ENCODE measurements at regions not wholly inside any gene's neighbourhood (a gene's known extent, or its start where the extent isn't known, plus 50 kb on each side); places are given as distances from the start of the nearest gene placed in this dataset.
"Not testable (repeated sequence)": the region's sequence is repeated elsewhere in the genome, so short reads cannot be mapped to it uniquely, and the experiment has no call there.

DNA sequence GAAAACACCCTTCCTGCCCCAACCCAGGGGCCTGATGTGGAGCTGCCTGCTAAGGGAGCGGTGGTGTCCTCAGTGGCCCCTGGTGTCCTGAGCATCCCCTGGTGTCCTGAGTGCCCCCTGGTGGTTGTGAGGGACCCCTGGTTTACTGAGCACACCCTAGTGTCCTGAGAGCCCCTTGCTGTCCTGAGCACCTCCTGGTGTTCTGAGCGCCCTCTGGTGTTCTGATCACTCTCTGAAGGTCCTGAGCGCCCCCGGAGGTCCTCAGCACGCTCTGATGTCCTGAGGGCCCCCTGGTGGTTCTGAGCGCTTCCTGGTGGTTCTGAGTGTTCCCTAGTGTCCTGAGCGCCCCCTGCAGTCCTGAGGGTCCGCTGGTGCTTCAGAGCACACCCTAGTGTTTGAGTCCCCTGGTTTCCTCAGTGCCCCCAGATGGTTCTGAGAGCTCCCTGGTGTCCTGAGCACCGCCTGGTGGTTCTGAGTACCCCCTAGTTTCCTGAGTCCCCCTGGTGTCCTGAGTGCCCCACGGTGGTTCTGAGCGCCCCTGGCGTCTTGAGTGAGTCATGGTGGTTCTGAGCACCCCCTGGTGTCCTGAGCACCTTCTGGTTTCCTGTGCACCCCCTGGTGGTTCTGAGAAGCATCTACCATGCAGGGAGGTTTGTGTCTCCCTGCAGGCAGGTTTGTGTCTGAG, 1004.2 kb downstream of the TMEM121 start:
- DNase-seq = no peak

GRCh38 chr14:106537597-106537996, 1011.2 kb downstream of the TMEM121 start:
- not testable (repeated sequence) for DNase-seq

- no peak for DNase-seq
These were observed 1011.8 kb downstream of the TMEM121 start for GRCh38 chr14:106538201-106538600.

- no peak for DNase-seq
These were observed 1021.5 kb downstream of the TMEM121 start for GRCh38 chr14:106547735-106548434.

DNA sequence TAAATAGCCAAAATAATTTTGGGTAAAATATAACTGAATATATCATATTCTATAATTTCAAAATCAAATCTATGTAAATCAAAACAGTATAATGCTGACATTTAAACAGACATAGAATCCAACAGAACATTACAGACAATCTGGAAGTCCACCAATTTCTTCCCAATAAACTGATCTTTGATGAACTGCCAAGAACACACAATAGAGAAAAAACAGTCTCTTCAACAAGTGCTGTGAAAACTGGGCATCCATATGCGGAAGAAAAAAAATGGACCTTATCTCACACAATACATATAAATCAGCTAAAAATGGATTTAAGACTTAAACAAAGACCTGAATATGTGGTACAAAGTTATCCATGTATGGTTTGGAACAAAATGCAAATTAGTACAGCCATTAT, 1022.7 kb downstream of the TMEM121 start:
- DNase-seq = no peak

- DNase-seq = no peak
These were observed 1024.9 kb downstream of the TMEM121 start for GRCh38 chr14:106551265-106551664.

- DNase-seq = not testable (repeated sequence)
These were observed 1029.8 kb downstream of the TMEM121 start for GRCh38 chr14:106556211-106556610.

DNA sequence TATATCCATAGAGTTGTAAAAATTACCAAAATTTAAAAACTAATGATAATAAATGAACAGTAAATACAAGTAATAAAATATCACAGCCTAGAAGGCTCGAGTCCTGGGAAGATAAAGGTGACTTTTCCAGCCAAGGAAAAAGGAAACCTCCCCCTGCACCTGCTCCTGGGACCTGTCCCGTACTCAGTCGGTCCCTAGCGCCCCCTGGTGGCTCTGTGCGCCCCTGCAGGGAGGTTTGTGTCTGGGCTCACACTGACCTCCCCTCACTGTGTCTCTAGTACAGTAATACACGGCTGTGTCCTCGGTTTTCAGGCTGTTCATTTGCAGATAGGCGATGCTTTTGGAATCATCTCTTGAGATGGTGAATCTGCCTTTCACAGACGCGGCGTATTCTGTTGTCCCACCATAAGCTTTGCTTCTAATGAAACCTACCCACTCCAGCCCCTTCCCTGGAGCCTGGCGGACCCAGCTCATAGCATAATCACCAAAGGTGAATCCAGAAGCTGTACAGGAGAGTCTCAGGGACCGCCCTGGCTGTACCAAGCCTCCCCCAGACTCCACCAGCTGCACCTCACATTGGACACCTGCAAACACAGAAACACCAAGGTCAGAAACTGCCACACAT, 1030.4 kb downstream of the TMEM121 start:
- no peak for DNase-seq

DNA sequence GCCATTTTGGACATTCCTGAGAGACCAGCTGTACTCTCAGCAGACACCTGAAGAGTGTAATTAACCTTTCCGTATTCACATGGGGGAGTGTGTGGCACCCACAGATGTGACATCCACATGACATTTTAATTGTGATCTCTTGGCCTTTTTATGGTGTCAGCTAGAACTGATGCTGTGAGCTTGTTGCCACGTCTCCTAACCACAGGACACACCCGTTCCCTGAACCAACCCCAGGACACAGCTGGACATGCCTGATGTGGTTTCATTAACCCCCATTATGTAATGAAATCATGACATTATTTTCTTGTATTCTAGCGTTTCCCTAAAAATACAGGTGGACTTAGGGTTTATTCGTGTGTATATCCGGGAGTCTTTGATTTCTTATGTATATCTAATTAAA, 1036.1 kb downstream of the TMEM121 start:
- no peak for DNase-seq

DNA sequence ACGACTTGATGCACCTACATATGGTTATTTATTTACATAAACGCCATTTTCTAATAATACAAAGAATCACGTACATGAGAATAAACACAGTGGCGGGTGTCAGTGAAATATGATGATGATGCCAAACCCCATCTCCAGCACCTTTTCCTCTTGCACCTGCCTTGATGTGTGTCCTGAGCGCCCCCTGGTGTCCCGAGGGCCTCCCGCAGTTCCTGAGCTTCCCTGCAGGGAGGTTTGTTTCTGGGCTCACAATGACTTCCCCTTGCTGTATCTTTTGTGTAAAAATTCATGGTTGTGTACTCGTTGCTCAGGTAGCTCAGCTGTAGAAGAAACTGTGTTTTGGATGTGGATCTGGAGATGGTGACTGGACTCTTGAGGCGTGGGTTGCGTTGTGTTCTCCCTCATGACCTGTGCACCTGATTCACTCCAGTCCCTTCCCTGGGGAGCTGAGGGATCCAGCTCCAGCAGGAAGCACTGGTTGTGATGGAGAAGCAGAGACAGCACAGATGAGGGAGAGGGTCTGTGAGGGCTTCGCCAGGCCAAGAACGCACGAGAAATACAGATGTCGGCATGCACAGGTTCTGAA, 1037.8 kb downstream of the TMEM121 start:
- DNase-seq = no peak

DNA sequence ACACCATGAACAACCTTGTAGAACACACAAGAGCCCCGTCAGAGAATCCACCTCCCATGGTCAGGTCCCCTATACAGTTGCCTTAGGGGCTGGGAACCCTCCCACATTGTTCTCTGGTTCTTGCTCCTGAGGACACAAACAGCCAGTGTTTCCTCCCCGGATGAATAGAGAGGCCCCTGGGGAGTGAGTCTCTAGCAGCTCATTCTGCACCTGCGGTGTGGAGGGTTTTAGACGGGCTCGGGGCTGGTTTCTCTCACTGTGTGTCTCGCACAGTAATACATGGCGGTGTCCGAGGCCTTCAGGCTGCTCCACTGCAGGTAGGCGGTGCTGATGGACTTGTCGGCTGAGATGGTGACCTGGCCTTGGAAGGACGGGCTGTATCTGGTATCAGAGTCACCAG, 1052.1 kb downstream of the TMEM121 start:
- no peak for DNase-seq

DNA sequence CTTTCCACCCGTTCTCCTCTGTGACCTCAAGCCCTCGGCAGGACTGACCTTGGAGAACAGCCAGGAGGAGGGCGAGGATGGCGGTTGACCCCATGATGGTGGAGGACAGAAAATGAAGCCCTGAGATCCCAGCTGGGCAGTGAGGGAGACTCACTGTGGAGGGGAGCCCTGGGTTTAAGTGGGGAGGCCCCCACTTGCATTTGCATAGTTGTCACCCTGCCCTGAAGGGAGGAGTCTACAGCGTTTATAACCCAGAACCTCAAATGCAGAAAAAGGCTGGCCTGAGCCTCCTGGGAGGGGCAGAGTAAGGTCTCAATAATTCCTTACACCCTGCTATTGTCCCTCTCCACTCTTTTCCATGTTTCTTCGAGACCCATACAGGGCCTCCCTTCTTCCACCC, 1052.7 kb downstream of the TMEM121 start:
- DNase-seq = no peak

- no peak for DNase-seq
These were observed 1059.3 kb downstream of the TMEM121 start for GRCh38 chr14:106585692-106586091.

GRCh38 chr14:106586098-106586704, 1059.8 kb downstream of the TMEM121 start:
- no peak for DNase-seq

GRCh38 chr14:106591539-106591938, 1065.2 kb downstream of the TMEM121 start:
- not testable (repeated sequence) for DNase-seq

DNA sequence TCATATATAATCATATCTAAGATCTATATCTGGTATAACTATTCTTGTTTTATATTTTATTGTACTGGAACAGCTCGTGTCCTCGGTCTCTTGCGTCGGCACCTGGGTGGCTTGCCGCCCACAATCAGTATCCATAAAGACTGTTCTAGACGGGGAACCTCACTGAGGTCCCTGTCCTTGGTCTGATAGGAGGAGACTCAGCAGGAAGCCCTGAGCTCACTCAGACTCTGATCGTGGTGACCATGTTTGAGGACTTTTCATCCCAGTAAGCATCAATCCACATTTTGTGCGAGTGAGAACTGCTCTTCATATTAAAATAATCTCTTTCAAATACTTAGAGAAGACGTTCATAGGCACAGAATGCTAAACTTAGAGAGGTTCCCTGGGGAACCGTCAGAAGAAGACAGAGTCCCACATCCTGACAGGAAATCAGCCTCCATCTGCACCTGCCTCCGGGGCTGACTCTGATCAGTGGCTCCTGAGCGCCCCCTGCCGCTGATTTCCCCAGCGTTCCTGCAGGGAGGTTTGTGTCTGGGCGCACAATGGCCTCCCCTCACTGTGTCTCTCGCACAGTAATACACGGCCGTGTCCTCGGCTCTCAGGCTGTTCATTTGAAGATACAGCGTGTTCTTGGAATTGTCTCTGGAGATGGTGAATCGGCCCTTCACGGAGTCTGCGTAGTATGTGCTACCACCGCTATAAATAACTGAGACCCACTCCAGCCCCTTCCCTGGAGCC, 1065.9 kb downstream of the TMEM121 start:
- not testable (repeated sequence) for DNase-seq

DNA sequence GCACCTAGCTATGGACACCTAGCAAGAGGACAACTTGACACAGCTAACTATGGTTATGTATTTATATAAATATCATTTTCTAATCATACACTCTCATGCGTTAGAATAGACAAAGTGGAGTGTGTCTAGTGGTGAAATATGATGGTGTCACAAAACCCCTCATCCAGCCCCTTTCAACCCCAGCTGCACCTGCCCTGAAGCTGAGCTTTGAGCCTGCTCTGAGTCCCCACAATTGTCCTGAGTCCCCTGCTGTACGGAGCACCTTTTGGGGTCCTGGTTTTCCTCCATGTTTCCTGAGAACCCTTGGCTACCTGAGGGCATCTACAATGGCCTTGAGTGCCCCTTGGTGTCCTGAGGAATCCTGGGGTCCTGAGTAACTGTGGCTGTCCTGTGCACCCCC, 1072.8 kb downstream of the TMEM121 start:
- no peak for DNase-seq

DNA sequence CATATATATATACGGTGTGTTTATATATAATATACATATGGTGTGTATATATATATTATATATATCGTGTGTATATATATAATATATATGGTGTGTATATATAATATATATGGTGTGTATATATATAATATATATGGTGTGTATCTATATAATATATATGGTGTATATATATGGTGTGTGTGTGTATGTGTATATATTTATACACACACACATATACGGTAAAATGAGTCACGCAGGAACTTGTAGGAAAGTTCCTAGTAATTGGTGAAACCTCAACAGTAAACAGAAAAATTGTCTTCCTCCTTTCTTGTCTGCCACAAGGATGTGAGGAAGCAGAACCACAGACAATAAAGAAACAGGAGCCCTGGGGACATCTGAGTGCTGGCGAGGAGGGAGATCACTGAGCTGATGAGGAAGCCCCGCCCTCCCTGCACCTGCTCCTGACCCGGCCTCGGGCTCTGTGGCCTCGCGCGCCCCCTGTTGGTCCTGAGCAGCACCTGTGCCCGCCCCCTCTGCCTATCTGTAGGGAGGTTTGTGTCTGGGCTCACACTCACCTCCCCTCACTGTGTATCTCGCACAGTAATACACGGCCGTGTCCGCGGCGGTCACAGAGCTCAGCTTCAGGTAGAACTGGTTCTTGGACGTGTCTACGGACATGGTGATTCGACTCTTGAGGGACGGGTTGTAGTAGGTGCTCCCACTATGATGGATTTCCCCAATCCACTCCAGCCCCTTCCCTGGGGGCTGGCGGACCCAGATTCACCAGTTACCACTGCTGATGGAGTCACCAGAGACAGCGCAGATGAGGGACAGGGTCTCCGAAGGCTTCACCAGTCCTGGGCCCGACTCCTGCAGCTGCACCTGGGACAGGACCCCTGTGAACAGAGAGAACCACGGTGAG, 1079.4 kb downstream of the TMEM121 start:
- DNase-seq = no peak

- no peak for DNase-seq
These were observed 1080.6 kb downstream of the TMEM121 start for GRCh38 chr14:106606936-106607335.

DNA sequence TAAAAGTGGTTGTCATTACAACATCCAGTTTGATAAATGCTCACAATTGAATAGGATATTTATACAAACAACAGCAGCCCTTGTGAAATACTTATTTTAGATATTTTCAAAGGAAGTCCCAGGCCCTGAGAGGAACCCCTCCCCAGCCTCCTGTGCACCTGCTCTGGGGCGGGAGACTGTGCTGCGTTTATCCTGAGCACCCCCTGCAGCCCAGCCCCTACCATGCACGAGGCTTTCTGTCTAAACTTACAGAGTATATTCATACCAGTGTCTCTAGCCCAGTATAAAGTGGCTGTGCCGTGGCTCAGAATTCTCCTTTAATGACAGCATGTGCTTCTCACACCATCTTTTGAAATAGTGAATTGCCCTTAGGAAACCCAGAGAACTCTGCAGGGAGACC, 1084.3 kb downstream of the TMEM121 start:
- DNase-seq = no peak

- DNase-seq = no peak
These were observed 1086.9 kb downstream of the TMEM121 start for GRCh38 chr14:106613256-106613655.
